ENCODE measurements at regions not wholly inside any gene's neighbourhood (a gene's known extent, or its start where the extent isn't known, plus 50 kb on each side); places are given as distances from the start of the nearest gene placed in this dataset.

DNA sequence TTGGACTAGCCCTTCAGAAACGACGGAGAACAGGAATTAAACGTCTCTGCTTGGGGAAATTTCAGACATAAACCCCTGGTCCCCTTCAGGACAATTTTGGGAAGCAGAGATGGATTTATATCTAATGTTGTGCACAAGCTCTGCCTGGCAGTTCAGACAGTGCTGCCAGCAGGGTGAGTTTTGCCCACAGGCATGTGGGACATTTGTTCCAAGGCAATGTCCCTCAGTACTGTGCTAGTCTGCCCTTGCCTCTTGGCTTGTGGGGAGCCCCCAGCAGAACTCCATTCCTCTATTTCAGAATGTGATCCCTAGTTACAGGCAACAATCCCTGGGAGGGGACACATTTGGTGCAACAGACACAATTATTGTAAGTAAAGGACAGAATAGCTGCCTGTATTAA lies 76.5 kb upstream of the GPR12 start:
- Histone ChIP-seq H3K14ac (ENCODE audit: insufficient read depth, low read length) (no peak overlapping the region), H3K9me3 (ENCODE audit: control insufficient read depth, low read depth, low read length) (no peaks in the 10 kb centered on the region), H3K4me1 (ENCODE audit: insufficient read depth, low read length) (peaks cover 3% of the 10 kb centered on the region), H3K79me1 (ENCODE audit: insufficient read depth, low read depth, low read length, poor library complexity, severe bottlenecking) (no peaks in the 10 kb centered on the region), H3K23me2 (ENCODE audit: insufficient read length, low read depth, low read length, poor library complexity, severe bottlenecking) (no peaks in the 10 kb centered on the region), H4K91ac (ENCODE audit: insufficient read length, low read depth, low read length) (no peak overlapping the region), H2BK12ac (ENCODE audit: insufficient read length, low read depth, low read length) (no peak overlapping the region), H3K27ac (ENCODE audit: insufficient read length, low read depth, low read length) (no peak overlapping the region), H4K8ac (replicated peaks; ENCODE audit: insufficient read length, low read depth, low read length) (no peak overlapping the region), H2BK20ac (ENCODE audit: low read depth, low read length, poor library complexity, severe bottlenecking) (no peak overlapping the region), H3K4ac (ENCODE audit: low read depth, low read length) (no peak overlapping the region), H3K18ac (ENCODE audit: insufficient read length, low read depth, low read length) (no peak overlapping the region), H2BK5ac (ENCODE audit: insufficient read length, low read length) (no peak overlapping the region), H2AFZ (ENCODE audit: low read length) (no peak overlapping the region), H4K20me1 (ENCODE audit: control insufficient read depth, insufficient read depth, insufficient read length) (no peaks in the 10 kb centered on the region), H3K9ac (ENCODE audit: extremely low read depth, insufficient read length, low read length) (no peak overlapping the region), H2BK15ac (ENCODE audit: low read depth, low read length) (no peak overlapping the region), H2BK120ac (ENCODE audit: low read depth, low read length, poor library complexity, severe bottlenecking) (no peak overlapping the region), H3K4me2 (ENCODE audit: insufficient read depth, insufficient read length, low read length) (no peak overlapping the region), H4K5ac (ENCODE audit: insufficient read length, low read depth, low read length) (no peak overlapping the region), H2AK5ac (ENCODE audit: insufficient read length, low read length) (no peak overlapping the region), H3K56ac (ENCODE audit: insufficient read length, low read depth, low read length) (no peak overlapping the region), H3T11ph (ENCODE audit: low read length) (no peak overlapping the region), H3K23ac (ENCODE audit: insufficient read length, low read depth, low read length) (no peak overlapping the region), H3K79me2 (ENCODE audit: insufficient read depth, low read length) (no peaks in the 10 kb centered on the region), H3K27me3 (ENCODE audit: insufficient read depth, low read length) (no peaks in the 10 kb centered on the region)
- Mint-ChIP-seq H3K27me3 (ENCODE audit: low read depth) (no peaks in the 10 kb centered on the region), H3K9me3 (0 out of 5 replicates have a peak, but pooled peaks cover 0 to 5% of the 10 kb centered on the region in 2 experiments), H3K27ac (no peak overlapping the region; a peak in 1 of 7 replicates), H3K4me1 (peaks cover 20 to 21% of the 10 kb centered on the region in 2 experiments), H3K36me3 (ENCODE audit: insufficient read depth in 1 of 3, low read depth in 3 of 3) (peaks cover 0 to 4% (median 0%) of the 10 kb centered on the region in 3 experiments; a peak in 2 of 7 replicates), H3K4me3 (no peak overlapping the region)
- no peak for DNase-seq
- no peak for TF ChIP-seq CTCF (conservative IDR thresholded peaks at IDR 0.05)
- no CpG with 5 or more reads among the region's 3 CpGs for whole genome bisulfite sequencing (ENCODE audit: extremely low coverage, insufficient read length, low lambda C conversion rate)
